Hepatocyte (in vitro differentiated cells): ENCODE measurements at regions not wholly inside any gene's neighbourhood (a gene's known extent, or its start where the extent isn't known, plus 50 kb on each side); places are given as distances from the start of the nearest gene placed in this dataset.

Experiments
- DNase-seq: peaks from one replicate; pipeline ENCODE4 v3.0.0-alpha.2; 2016; ENCODE audit warnings: low spot score
- H2AFZ ChIP-seq: fragments of 200-600 bp; sonication (generic); 2 replicates; pipeline ENCODE4 v1.6.0; 2016; ENCODE audit warnings: antibody characterized with exemption, mild to moderate bottlenecking
- H3K27ac ChIP-seq: fragments of 200-600 bp; sonication (generic); 2 replicates; pipeline ENCODE4 v1.5.1; 2016; ENCODE audit warnings: mild to moderate bottlenecking
- H3K27me3 ChIP-seq: fragments of 200-600 bp; sonication (generic); 2 replicates; pipeline ENCODE4 v1.6.1; 2016
- H3K36me3 ChIP-seq: fragments of 200-600 bp; sonication (generic); replicated peaks from 2 replicates; pipeline ENCODE4 v1.5.1; 2016; ENCODE audit warnings: low read depth; ENCODE audit not compliant: insufficient read depth
- H3K4me1 ChIP-seq: fragments of 200-600 bp; sonication (generic); 2 replicates; pipeline ENCODE4 v1.5.1; 2016; ENCODE audit warnings: mild to moderate bottlenecking, moderate library complexity; ENCODE audit not compliant: insufficient read depth
- H3K4me2 ChIP-seq: fragments of 200-600 bp; sonication (generic); 2 replicates; pipeline ENCODE4 v1.6.0; 2016
- H3K4me3 ChIP-seq: fragments of 200-600 bp; sonication (generic); 2 replicates; pipeline ENCODE4 v1.5.1; 2016; ENCODE audit warnings: mild to moderate bottlenecking
- H3K79me2 ChIP-seq: fragments of 200-600 bp; sonication (generic); 2 replicates; pipeline ENCODE4 v1.6.0; 2017; ENCODE audit warnings: mild to moderate bottlenecking
- H3K9me2 ChIP-seq: fragments of 200-600 bp; sonication (generic); replicated peaks from 2 replicates; pipeline ENCODE4 v1.6.0; 2017; ENCODE audit warnings: mild to moderate bottlenecking; ENCODE audit not compliant: insufficient read depth
- H3K9me3 ChIP-seq: fragments of 200-600 bp; sonication (generic); 2 replicates; pipeline ENCODE4 v1.5.1; 2016; ENCODE audit warnings: low read depth, mild to moderate bottlenecking
- H4K20me1 ChIP-seq: fragments of 200-600 bp; sonication (generic); 2 replicates; pipeline ENCODE4 v1.6.0; 2016; ENCODE audit warnings: mild to moderate bottlenecking; ENCODE audit not compliant: insufficient read depth, poor library complexity, severe bottlenecking
- CTCF ChIP-seq: fragments of 200-600 bp; sonication (generic); IDR thresholded peaks from 2 replicates; pipeline ENCODE4 v1.5.1; 2016; ENCODE audit warnings: antibody characterized with exemption, mild to moderate bottlenecking; ENCODE audit not compliant: poor library complexity
- EZH2 ChIP-seq: fragments of 200-600 bp; sonication (generic); IDR thresholded peaks from 2 replicates; pipeline ENCODE4 v1.6.1; 2016; ENCODE audit warnings: antibody characterized with exemption, mild to moderate bottlenecking, borderline replicate concordance
- EZH2phosphoT487 ChIP-seq: fragments of 200-600 bp; sonication (generic); IDR thresholded peaks from one replicate; pipeline ENCODE4 v1.6.1; 2018; ENCODE audit warnings: antibody characterized with exemption, mild to moderate bottlenecking, low read depth, moderate library complexity; ENCODE audit not compliant: unreplicated experiment, severe bottlenecking
- WGBS: methylation state at CpG from one replicate; pipeline ENCODE4 v1.1.6; 2016; ENCODE audit warnings: low lambda C conversion rate; ENCODE audit errors: missing lambda C conversion rate; 5-methylcytosine and 5-hydroxymethylcytosine counted together

- Histone ChIP-seq H3K36me3 (no peaks in the 10 kb centered on the region), H3K4me2 (no peak overlapping the region), H3K4me3 (no peak overlapping the region), H3K79me2 (no peaks in the 10 kb centered on the region), H3K27ac (no peak overlapping the region), H2AFZ (no peak overlapping the region), H3K9me2 (no peaks in the 10 kb centered on the region), H4K20me1 (no peaks in the 10 kb centered on the region), H3K9me3 (no peaks in the 10 kb centered on the region), H3K4me1 (no peaks in the 10 kb centered on the region), H3K27me3 (no peaks in the 10 kb centered on the region)
- TF ChIP-seq EZH2 = no peak
- no peak for TF ChIP-seq CTCF
- no peak for TF ChIP-seq EZH2phosphoT487
- WGBS = 92% methylated on average over 3 of the region's 3 CpGs
- DNase-seq = no peak
These were observed 1454.6 kb downstream of the AACS start for GRCh38 chr12:126519833-126520232.

- H3K4me3 ChIP-seq = no peak overlapping the region
- no peak for DNase-seq
- no peaks in the 10 kb centered on the region for H3K9me2 ChIP-seq
- no peak for TF ChIP-seq EZH2
- TF ChIP-seq EZH2phosphoT487 = no peak
- no peak for TF ChIP-seq CTCF
- no peak overlapping the region for H3K27ac ChIP-seq
- no peaks in the 10 kb centered on the region for H3K79me2 ChIP-seq
- H3K36me3 ChIP-seq = no peaks in the 10 kb centered on the region
- H4K20me1 ChIP-seq = no peaks in the 10 kb centered on the region
- no peaks in the 10 kb centered on the region for H3K27me3 ChIP-seq
- no peak overlapping the region for H2AFZ ChIP-seq
- H3K4me2 ChIP-seq = no peak overlapping the region
- WGBS = 77% methylated on average over 7 of the region's 7 CpGs
- H3K4me1 ChIP-seq = no peaks in the 10 kb centered on the region
- no peaks in the 10 kb centered on the region for H3K9me3 ChIP-seq
These were observed 1458.7 kb downstream of the AACS start for GRCh38 chr12:126523891-126524290.

- 84% methylated on average over 2 of the region's 2 CpGs for WGBS
- H3K9me3 ChIP-seq = no peaks in the 10 kb centered on the region
These were observed 1469.3 kb downstream of the AACS start for GRCh38 chr12:126534495-126534894.

More at GRCh38 chr12:126534495-126534894, 1469.3 kb downstream of the AACS start:
- Histone ChIP-seq H3K36me3 (no peaks in the 10 kb centered on the region), H4K20me1 (no peaks in the 10 kb centered on the region), H3K27ac (no peak overlapping the region), H3K4me2 (no peak overlapping the region), H2AFZ (no peak overlapping the region), H3K4me3 (no peak overlapping the region), H3K4me1 (no peaks in the 10 kb centered on the region), H3K79me2 (no peaks in the 10 kb centered on the region), H3K27me3 (no peaks in the 10 kb centered on the region), H3K9me2 (no peaks in the 10 kb centered on the region)
- TF ChIP-seq EZH2 (no peak), CTCF (no peak), EZH2phosphoT487 (no peak)
- no peak for DNase-seq
